Brain microvascular endothelial cell (primary cell): ENCODE measurements at regions not wholly inside any gene's neighbourhood (a gene's known extent, or its start where the extent isn't known, plus 50 kb on each side); places are given as distances from the start of the nearest gene placed in this dataset.

Experiments
- DNase-seq: peaks from one replicate; pipeline ENCODE4 v3.0.0-alpha.2; 2020
- H3K27ac ChIP-seq: fragments of 250-450 bp; sonication (Bioruptor Pico); 2 replicates; pipeline ENCODE4 v1.5.1; 2020; ENCODE audit warnings: mild to moderate bottlenecking, moderate library complexity
- H3K27me3 ChIP-seq: fragments of 250-450 bp; sonication (Bioruptor Pico); replicated peaks from 2 replicates; pipeline ENCODE4 v1.5.1; 2020; ENCODE audit warnings: mild to moderate bottlenecking
- H3K36me3 ChIP-seq: fragments of 250-450 bp; sonication (Bioruptor Pico); replicated peaks from 2 replicates; pipeline ENCODE4 v1.5.1; 2020; ENCODE audit warnings: mild to moderate bottlenecking
- H3K4me3 ChIP-seq: 2 replicates; pipeline ENCODE4 v1.5.1; 2011; ENCODE audit warnings: low read depth, mild to moderate bottlenecking, control low read depth, low read length, moderate library complexity
- CTCF ChIP-seq: IDR thresholded peaks from 2 replicates; pipeline ENCODE4 v1.5.1; 2011; ENCODE audit warnings: low read depth, mild to moderate bottlenecking, moderate library complexity, low read length, control low read depth, inconsistent platforms; ENCODE audit errors: missing control alignments
- in situ Hi-C: cut with HindIII; loops from 2 replicates; pipeline ENCODE4 v1.10.0; 2017; ENCODE audit warnings: low sequenced_read_pairs, low pct_ligation_motif_present

- in situ Hi-C loops, result no loop called here
- TF ChIP-seq CTCF, result no peak
- no peak overlapping the region for H3K4me3 ChIP-seq
- no peak overlapping the region for H3K27ac ChIP-seq
- H3K36me3 ChIP-seq, result no peaks in the 10 kb centered on the region
- H3K27me3 ChIP-seq, result no peaks in the 10 kb centered on the region
- DNase-seq, result no peak
These were observed 1081.6 kb downstream of the BRD1 start for GRCh38 chr22:48745842-48746788.

GRCh38 chr22:48744967-48745841 is 1082.5 kb downstream of the BRD1 start:
- Histone ChIP-seq H3K36me3 (no peaks in the 10 kb centered on the region), H3K27me3 (no peaks in the 10 kb centered on the region), H3K4me3 (no peak overlapping the region), H3K27ac (no peak overlapping the region)
- in situ Hi-C loops, result no loop called here
- no peak for DNase-seq
- TF ChIP-seq CTCF, result no peak

GRCh38 chr22:48744283-48744641 is 1083.4 kb downstream of the BRD1 start:
- DNase-seq, result no peak
- Histone ChIP-seq H3K27me3 (no peaks in the 10 kb centered on the region), H3K4me3 (no peak overlapping the region), H3K36me3 (no peaks in the 10 kb centered on the region), H3K27ac (no peak overlapping the region)
- in situ Hi-C loops, result no loop called here
- TF ChIP-seq CTCF, result no peak

GRCh38 chr22:48743601-48744282 is 1083.9 kb downstream of the BRD1 start:
- TF ChIP-seq CTCF, result no peak
- no peak overlapping the region for H3K4me3 ChIP-seq
- in situ Hi-C loops, result no loop called here
- no peak overlapping the region for H3K27ac ChIP-seq
- no peaks in the 10 kb centered on the region for H3K36me3 ChIP-seq
- H3K27me3 ChIP-seq, result no peaks in the 10 kb centered on the region
- no peak for DNase-seq

GRCh38 chr22:48742556-48743343 is 1084.9 kb downstream of the BRD1 start:
- TF ChIP-seq CTCF, result no peak
- in situ Hi-C loops, result no loop called here
- Histone ChIP-seq H3K4me3 (no peak overlapping the region), H3K27me3 (no peaks in the 10 kb centered on the region), H3K27ac (no peak overlapping the region), H3K36me3 (no peaks in the 10 kb centered on the region)
- no peak for DNase-seq
